ENCODE measurements at regions not wholly inside any gene's neighbourhood (a gene's known extent, or its start where the extent isn't known, plus 50 kb on each side); places are given as distances from the start of the nearest gene placed in this dataset.
"Not testable (repeated sequence)": the region's sequence is repeated elsewhere in the genome, so short reads cannot be mapped to it uniquely, and the experiment has no call there.

DNA sequence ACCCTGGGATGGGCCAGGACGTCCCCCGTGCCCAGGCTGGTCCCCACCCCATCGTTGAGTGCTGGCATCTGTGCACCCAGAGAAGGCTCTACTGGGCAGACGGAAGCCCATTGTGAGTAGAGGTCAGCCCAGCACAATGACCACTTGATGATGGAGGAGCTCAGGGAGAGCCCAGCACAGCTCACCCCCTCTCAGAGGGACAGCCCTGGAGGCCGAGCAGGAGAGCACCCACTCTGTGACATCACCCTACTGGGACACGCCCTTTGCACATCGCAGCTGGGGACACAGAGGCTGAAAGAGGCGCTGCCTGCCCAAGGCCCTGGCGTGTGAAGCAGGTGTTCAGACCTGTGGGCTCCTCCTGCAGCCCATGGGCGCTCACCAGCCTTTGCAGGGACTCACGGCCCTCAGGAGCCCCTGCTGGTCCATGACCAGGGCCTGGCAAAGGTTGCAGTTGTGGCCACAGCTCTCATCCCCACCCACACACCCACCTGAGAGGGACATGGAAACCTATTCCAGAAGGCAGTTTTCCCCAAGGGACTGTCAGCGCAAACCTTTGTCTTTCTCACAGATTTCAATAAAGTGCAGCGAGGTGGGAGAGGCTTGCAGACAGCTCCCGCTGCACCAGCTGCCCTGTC is 67.2 kb upstream of the PPP2R2D start:
- DNase-seq (ENCODE audit: low spot score) = no peak

DNA sequence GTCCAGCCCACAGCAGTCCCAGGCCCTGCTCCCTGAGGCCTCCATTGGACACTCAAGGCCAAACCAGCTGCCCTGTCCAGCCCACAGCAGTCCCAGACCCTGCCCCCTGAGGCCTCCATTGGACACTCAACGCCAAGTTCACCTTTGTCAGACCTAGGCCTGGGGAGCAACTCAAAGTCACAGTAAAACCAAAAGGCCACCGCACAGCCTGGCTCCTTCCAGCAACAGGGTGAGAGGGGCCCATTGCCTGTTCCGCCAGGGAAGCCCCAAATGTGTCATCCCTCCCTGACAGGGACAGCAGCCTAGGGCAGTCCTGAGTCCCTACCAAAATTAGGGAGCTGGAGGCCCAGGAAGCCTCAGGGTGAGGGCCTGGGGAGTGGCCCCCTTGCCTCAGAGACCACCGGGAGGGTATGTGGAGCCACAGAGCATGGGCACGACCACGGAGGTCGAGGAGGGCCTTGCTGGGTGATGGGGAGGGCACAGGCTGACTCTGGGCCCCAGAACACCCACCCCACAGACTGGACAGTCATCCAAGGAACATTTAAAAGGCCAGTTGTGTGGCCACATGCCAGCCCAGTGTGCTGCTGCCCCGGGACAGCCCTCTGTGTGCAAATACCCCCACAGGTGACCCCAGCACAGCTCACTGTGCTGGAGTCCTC is 66.5 kb upstream of the PPP2R2D start:
- DNase-seq (ENCODE audit: low spot score) = no peak

DNA sequence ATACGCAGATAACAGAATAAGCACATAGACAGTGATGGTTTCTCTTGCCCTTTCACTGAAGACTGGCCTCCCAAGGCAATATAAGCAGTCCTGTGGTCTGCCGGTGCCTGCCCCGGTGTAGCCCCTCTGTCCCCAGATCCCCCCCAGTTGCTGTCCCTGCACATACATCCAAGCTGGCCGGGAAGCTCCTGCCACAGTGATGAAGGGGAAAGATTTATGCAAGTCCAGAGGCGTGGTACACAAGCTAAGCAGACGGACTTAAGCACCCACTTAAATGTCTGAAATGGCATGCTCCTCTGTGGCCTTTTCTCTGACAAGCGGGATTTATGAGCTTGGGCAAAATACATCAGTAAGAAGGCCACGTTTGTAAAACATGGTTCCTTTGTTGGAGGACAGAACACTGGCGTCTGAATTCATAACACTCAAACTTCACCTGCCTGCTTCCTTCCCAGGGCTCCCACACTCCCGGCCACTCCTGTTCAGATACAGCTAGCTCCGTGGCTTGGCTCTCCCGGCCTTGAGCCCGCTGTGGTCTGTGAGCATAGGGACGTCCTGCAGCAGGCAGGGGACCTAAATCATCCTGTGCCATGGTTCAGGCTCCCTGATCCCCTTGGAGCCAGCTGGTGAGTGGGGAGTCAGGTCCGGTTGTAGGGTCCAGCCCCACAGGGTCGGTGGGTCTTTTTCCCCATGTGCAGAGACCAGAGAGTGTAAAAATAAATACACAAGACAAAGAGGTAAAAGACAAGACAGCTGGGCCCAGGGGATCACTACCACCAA is 61.7 kb upstream of the PPP2R2D start:
- DNase-seq (ENCODE audit: low spot score) = no peak

DNA sequence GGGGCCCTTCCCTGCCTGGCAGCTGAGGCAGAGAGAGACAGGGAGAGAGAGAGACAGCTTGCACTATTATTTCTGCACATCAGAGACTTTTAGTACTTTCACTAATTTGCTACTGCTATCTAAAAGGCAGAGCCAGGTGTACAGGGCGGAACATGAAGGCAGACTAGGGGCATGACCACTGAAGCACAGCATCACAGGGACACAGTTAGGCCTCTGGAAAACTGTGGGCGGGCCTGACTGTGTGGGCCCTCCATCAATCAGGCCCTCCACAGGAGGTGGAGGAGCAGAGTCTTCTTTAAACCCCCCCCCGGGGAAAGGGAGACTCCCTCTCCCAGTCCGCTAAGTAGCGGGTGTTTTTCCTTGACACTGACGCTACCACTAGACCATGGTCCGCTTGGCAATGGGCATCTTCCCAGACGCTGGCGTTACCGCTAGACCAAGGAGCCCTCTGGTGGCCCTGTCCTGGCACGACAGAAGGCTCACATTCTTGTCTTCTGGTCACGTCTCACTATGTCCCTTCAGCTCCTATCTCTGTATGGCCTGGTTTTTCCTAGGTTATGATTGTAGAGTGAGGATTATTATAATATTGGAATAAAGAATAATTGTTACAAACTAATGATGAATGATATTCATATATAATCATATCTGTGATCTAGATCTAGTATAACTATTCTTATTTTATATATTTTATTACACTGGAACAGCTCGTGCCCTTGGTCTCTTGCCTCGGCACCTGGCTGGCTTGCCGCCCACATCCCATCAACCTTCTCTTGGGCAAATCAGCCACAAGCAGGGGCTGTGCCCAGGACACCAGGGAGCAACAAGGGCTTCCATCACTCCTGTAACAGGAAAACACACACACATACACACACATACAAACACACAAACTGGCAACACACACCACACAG is 60.7 kb upstream of the PPP2R2D start:
- not testable (repeated sequence) for DNase-seq (ENCODE audit: low spot score)

DNA sequence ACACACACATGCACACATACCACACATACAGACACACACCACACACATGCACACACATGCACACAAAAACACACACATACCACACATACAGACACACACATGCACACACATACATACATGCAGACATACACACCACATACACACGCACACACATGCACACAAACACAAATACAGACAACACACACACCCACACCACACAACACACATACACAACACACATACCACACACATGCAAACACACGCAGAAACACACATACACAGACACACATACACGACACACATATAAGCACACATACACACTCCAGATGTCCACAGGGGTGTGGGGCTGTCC is 60.1 kb upstream of the PPP2R2D start:
- no peak for DNase-seq (ENCODE audit: low spot score)

DNA sequence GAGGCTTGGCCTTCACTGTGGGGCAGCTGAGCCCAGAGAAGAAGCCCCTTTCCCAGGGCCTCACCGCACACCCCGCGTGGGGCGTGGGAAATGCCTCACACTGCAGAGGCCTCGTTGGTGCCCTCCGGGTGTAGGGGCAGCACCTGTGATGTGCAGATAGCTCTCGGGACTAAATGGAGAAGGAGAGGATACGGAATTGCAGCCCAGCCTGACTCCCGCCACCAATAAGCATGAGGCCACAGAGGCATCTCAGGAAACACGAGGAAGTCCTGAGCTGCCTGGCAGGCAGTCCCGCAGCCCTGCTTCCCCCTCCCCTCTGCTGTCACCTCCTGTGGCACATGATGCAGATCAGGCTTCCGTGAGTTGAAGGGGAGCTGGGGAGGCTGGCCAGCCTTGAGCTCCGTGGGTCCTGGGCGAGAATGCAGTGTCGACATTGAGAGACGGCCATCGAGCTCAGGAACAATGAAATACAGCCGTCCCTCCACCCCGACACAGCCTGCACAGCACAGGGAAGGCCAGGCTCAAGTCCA is 59.6 kb upstream of the PPP2R2D start:
- DNase-seq (ENCODE audit: low spot score) = no peak

DNA sequence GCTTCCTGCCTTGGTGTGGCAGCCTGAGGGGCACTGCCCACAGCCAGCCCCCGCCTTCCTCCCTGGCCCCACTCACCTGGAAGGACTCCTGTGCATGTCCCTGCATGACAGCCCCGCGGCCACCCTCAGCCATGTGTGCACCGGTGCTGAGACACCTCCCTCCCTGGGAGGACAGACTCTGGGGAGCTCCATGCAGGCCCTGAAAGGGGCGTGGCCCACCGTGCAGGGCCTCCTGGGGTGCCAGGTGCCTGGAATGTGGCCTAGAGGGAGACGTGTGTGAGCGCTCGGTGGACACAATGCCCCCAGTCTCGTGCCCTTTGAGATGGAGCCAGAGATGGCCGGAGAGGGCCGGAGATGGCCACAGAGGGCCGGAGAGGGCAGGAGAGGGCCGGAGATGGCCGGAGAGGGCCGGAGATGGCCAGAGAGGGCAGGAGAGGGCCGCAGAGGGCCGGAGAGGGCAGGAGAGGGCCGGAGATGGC is 59.1 kb upstream of the PPP2R2D start:
- no peak for DNase-seq (ENCODE audit: low spot score)

DNA sequence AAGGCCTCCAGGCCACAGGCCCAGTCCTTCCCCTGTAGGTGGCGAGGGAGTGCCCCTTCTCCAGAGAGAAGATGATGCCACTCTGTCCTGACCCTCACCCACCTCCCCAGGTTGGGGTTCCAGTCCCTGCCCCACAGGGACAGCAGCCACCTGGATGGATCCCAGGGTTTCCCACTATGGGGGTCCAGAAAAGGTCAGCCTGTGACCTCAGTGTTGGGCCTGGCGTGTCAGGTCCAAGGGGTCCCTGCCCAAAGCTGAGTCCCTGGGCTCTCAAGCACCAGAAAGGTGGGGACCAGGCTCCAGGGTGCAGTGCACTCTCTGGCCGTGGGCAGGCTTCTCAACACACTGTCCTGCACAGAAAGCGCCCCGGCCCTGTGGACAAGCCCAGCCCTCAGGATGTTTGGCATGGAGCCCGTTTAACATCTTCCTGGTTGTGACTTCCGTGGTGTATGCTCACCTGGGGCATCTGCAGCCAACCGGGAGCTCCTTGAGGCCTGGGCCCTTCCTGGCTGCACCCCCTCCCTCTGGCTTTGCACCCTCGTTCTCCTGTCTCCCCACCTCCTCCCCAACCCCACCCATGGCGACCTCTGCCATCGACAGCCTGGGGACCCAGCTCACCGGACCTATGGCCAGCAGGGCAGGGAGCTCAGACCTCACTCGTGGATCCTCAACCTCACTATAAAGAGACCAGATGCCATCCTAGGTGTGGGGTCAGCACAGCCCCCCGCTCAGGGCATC is 58.3 kb upstream of the PPP2R2D start:
- DNase-seq (ENCODE audit: low spot score) = no peak

DNA sequence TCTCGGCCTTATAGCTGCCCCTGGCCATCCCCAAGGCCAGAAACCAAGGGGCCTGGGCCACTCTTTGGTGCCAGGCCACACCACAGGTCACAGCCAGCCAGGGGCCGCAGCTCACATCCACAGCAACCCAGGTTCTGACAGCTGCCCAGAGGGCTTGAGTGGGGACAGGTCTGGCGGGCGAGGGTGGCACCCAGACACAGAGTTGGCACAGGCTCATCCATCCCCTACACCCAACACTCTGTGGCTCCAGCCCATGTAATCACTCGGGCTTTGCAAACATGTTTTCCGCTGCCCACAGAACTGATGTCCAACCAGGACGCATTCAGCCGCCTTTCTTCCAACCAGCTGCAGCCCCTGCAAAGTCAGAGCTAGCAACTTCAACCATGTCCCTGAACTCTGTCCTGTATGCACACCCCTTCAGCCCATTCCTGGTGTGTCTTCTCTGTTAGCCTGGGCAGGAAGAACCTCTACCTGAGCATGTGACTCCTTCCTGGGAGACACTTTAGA is 57.7 kb upstream of the PPP2R2D start:
- no peak for DNase-seq (ENCODE audit: low spot score)

DNA sequence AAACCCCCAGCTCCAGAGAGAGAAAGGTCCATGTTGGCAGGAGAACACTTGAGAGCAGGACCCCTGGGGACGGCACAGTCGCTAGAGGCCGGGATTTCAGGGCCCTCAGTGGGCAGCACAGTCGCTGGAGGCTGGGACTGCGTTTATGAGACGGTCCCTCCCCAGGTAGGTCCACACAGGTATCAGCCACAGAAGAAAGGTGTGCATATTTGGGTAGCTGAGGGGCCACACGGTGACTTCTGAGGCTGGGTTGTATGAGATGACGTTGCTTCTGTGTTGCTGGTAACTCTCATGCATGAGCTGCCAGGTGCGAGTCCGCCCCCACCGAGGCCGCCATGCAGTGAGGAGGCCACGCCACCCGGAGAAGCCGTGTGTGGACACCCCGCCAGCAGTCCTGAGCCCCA is 56.9 kb upstream of the PPP2R2D start:
- DNase-seq (ENCODE audit: low spot score) = no peak

DNA sequence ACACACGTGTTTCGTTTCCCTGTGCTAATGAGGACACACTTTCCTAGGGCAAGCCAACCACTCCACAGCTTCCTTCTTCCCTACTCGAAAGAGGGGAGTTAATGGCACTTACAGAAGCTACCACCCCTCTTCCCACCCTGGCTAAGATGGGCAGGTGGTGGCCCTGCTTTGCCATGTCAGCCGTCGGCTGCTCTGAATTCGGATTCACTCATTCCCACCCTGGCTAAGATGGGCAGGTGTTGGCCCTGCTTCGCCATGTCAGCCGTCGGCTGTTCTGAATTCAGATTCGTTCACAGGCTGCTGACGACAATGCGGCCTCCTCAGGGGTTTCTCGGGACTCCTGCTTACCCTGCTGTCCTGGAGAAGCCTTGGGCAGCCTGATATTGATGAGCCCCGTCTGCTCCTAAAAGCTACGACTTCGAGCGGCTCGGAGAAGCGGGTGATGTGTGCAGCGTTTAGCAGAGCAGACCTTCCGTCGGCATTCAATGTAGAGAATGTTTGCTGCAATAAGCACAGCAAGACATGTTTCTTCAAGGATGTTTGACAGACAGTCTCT is 56.2 kb upstream of the PPP2R2D start:
- no peak for DNase-seq (ENCODE audit: low spot score)

DNA sequence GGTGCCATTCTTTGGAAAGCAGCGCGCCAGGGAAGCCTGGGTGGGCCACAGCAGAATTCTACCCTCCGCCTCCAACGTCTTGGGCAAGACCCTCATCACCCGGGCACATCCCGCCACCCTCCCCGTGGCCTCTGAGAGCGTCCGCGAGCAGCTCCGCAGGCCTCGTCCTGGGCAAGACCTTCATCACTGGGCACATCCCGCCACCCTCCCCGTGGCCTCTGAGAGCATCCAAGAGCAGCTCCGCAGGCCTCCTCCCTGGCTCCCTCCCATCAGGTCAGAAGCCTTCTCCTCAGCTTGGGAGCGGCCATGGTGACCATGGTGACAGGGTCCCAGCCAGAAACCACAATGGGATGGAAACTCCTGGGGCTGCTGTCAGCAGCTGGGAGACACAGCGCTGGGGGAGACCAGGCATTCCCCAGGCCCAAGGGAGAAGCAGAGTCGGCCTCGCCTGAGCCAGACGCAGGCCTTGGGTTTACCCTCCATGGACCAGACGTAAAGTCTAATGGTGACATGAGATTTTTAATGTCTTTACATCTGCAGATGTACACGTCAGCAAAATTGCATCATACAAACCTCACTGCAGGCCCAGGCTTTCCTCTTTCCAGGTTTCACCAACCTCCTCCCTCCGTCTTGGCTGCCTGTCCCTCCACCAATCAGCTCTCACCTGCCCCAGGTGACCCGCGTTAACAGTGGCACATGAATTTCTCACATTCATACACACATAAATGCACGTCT is 55.1 kb upstream of the PPP2R2D start:
- no peak for DNase-seq (ENCODE audit: low spot score)

DNA sequence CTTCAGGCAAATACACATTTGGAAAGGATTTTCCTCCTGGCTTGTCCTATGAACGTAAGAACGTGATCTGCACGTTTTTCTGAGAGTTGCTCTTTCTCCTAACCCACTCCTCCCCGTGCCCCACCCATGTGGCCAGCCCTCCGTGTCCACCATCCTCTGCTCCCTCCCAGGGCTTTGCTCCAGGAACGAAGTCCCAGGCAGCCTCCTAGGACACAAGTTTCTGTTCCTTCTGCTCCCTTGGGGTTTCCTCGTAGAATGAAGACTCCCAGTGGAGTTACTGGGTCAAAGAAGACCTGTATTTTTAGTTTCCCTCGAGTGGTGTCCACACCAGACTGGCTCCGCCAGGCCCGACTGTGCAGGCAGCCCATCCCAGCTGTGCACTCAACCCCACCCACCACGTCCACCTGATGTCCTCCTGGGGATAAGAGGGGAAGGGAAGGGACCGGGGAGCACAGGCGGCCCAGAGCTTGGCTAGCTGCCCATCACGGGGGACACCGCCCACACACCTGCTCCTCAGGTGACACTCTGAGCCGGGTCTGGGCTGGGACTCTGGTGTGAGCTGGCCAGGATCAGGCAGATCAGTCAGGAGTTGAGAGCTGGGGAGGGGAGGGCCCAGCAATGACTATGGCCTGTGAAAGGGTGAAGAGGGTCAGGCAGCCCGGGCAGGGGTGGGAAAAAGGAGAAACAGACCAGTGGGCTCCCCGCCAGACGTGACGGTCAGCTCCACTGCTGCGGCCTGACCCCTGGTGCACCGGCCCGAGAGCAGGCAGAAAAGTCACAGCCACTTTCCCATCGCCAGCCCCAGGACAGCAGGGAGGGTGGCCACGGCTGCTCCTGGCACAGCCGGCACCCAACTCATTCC is 54.3 kb upstream of the PPP2R2D start:
- no peak for DNase-seq (ENCODE audit: low spot score)

DNA sequence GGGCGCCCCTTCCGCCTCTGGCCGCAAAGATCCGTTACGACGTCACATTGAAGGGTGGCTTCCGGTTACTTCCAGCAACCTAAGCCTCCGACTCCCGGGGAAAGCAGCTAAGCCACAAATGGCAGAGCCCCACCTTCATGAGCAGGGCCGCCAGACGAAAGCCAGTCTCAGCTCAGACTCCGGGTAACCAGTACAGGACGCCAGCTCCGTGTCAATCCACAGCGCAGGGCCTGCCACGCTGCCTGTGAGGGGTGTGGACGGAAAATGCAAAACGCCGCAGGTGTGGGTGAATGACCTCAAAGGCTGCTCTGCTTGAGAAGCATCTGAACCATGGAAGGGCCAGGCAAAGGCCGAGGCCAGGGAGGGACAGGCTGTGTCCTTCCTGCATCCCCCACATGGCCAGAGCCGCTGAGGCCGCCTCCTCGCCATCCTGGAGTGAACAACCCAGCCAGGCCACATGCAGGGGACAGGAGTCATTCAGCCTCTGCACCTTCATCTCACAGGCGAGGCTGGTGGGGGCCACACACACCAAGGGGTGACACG is 53.5 kb upstream of the PPP2R2D start:
- DNase-seq (ENCODE audit: low spot score) = no peak

DNA sequence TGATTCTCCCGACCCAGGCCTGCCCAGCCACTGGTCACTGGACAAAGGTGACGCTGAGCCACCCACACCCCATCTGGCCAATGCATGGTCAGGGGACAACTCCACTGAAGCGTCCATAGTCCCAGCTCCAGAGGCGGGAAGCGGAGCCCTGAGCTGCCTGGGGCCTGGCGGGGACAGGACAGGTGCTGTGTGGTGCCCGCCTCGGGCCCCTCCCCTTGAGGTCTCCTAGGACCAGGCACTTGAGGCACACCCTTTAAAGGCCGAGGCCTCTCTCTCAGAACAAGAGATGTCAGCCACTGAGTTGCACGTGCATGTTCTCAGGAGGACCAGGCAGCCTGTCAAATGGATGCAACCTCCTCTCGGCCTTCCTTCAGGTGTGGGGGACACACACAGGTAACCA is 52.5 kb upstream of the PPP2R2D start:
- DNase-seq (ENCODE audit: low spot score) = no peak

DNA sequence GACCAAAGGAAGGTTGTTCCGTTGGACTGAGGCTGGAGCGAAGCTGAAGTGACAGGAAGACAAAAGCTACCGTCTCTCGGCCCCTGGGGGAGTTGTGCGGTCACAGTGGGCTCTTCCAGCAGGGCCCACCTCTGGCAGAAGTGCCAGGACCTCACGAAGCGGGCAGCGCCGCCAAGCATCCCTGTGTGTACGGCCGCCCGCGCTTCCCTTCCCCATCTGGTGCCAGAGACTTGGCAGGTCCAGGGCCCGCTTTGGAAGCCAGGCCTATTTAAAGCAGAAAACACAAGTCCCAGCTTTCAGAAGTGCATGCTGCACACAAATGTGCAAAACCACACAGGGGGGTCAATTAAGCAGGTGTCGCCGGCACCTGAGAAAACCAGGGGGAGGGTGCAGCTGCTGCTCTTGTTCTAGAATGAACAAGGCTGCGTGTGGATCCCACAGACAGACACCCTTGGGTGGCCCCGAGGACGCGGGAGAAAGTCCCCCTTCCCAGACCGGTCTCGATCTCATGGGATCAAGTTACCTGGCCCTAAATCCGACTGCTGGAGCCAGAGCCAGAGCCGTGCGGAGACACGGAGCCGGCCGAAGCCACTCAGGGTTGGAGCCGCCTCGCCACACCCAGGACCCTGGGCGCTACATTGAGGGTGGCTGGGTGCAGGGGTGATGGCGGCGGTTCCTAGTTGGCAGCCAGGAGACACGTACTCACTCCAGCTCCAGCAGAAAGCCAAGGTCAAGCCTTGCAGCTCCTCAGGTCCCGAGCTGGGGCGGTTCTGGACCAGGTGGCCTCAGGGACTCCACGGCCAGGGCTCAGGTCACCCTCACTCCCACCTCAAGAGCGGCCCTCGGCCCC is 51.8 kb upstream of the PPP2R2D start:
- no peak for DNase-seq (ENCODE audit: low spot score)

DNA sequence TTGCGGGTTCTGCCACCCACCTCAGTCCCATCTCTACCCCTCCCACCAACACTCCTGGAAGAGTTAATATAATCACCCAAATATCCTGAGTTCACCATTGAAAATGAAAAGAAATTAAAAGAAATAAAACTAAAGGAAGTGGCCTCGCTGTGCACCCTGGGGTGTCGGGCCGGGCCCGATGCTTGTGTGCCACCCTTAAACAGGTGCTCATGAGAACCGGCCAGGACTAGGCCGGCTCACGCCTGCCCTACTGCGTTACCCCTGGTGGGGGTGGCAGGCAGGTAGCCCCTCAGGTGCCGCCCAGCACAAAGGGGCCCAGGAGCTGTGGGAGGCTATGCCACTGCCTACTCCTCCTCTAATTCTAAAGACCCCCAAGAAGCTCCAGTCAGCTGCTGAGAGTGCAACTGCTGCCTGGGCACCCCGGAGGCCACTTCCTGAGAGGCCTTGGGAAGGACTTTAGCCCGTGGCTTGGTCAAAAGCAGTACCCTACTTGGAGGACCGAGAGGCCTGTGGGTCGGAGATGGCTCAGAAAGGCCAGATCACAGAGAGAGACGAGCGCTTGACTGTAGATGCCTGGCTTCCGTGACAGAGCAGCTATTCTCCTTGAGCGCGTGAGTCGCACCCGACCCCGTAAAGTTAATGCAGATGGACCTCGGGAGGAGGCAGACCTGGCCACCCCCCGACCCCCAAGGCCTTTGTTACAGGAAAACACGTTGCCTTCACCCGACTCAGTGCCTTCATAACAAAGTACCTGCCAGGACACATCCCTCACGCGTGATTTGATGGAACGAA is 51.0 kb upstream of the PPP2R2D start:
- no peak for DNase-seq (ENCODE audit: low spot score)
